Activated CD8-positive, alpha-beta T cell treated with anti-CD3 and anti-CD28 coated beads for 36 hours (primary cell): ENCODE measurements at regions not wholly inside any gene's neighbourhood (a gene's known extent, or its start where the extent isn't known, plus 50 kb on each side); places are given as distances from the start of the nearest gene placed in this dataset.

Source experiments
- ATAC-seq: fragments of 200-7000 bp; cut with Tn5 transposase; one replicate; pipeline ENCODE4 v1.10.0; 2021; ENCODE audit warnings: mild to moderate bottlenecking, moderate library complexity
- CTCF ChIA-PET: fragments of 350-600 bp; sonication (Branson Sonifier 250); formaldehyde crosslinking; loops from one replicate; lab custom pipeline; 2021; ENCODE audit warnings: antibody characterized with exemption; lab: Charles Lee
- POLR2A ChIA-PET: fragments of 350-600 bp; sonication (Branson Sonifier 250); formaldehyde crosslinking; loops from one replicate; lab custom pipeline; 2021; ENCODE audit warnings: antibody characterized with exemption; lab: Charles Lee
- DNase-seq: peaks from one replicate; pipeline ENCODE4 v3.0.0-alpha.2; 2020
- H3K27ac Mint-ChIP-seq: one replicate; pipeline ENCODE4 v1.8.0; 2021; ENCODE audit warnings: mild to moderate bottlenecking, mixed read lengths
- H3K27me3 Mint-ChIP-seq: one replicate; pipeline ENCODE4 v1.8.0; 2021; ENCODE audit warnings: mixed read lengths
- H3K36me3 Mint-ChIP-seq: one replicate; pipeline ENCODE4 v1.8.0; 2021; ENCODE audit warnings: low read depth, mixed read lengths
- H3K4me1 Mint-ChIP-seq: one replicate; pipeline ENCODE4 v1.8.0; 2021; ENCODE audit warnings: low read depth, mixed read lengths
- H3K4me3 Mint-ChIP-seq: one replicate; pipeline ENCODE4 v1.8.0; 2021; ENCODE audit warnings: mild to moderate bottlenecking, moderate library complexity, mixed read lengths
- H3K9me3 Mint-ChIP-seq: one replicate; pipeline ENCODE4 v1.8.0; 2021; ENCODE audit warnings: mixed read lengths
- intact Hi-C: fragments of 100-400 bp; cut with micrococcal nuclease; formaldehyde crosslinking; loops from one replicate; pipeline ENCODE4 v1.10.0; 2022
- TF ChIP-seq, protein P1 (sequence below): fragments of 200-600 bp; IDR thresholded peaks from one replicate; pipeline ENCODE4 v1.8.0; 2022; ENCODE audit warnings: antibody characterized with exemption, mild to moderate bottlenecking

DNA sequence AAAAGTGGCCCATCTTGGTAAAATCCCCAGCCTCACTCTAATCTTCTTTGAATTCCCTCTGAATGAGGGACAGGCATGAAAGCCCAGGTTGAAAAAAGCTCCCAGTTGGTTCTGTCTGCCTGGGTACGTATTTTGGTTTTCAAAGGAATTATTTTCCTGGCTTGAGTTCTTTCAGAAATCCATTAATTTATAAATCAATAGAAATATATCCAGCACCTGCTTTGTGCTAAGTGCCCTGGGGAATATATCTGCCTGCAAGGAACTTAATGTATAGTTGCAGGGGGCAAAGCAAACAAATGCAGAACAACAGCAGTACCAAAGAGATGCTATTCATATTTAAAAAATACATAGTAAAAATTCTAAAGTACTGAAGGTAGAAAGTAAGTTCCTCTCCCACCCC is 362.7 kb downstream of the REEP3 start:
- DNase-seq (no peak), ATAC-seq (no peak)
- Mint-ChIP-seq H3K27me3 (peaks cover 2% of the 10 kb centered on the region), H3K4me1 (no peaks in the 10 kb centered on the region), H3K36me3 (no peaks in the 10 kb centered on the region), H3K27ac (no peak overlapping the region), H3K4me3 (no peak overlapping the region), H3K9me3 (peaks cover 2% of the 10 kb centered on the region)
- ChIA-PET CTCF (interaction anchor here (4.3 kb wide), 1 partner anchor 17 kb away, joined by 28 read pairs; no protein-coding TSS in a partner anchor), POLR2A (no interaction called here)
- intact Hi-C loops = no loop called here
- TF ChIP-seq, protein P1, sequence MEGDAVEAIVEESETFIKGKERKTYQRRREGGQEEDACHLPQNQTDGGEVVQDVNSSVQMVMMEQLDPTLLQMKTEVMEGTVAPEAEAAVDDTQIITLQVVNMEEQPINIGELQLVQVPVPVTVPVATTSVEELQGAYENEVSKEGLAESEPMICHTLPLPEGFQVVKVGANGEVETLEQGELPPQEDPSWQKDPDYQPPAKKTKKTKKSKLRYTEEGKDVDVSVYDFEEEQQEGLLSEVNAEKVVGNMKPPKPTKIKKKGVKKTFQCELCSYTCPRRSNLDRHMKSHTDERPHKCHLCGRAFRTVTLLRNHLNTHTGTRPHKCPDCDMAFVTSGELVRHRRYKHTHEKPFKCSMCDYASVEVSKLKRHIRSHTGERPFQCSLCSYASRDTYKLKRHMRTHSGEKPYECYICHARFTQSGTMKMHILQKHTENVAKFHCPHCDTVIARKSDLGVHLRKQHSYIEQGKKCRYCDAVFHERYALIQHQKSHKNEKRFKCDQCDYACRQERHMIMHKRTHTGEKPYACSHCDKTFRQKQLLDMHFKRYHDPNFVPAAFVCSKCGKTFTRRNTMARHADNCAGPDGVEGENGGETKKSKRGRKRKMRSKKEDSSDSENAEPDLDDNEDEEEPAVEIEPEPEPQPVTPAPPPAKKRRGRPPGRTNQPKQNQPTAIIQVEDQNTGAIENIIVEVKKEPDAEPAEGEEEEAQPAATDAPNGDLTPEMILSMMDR = no peak

DNA sequence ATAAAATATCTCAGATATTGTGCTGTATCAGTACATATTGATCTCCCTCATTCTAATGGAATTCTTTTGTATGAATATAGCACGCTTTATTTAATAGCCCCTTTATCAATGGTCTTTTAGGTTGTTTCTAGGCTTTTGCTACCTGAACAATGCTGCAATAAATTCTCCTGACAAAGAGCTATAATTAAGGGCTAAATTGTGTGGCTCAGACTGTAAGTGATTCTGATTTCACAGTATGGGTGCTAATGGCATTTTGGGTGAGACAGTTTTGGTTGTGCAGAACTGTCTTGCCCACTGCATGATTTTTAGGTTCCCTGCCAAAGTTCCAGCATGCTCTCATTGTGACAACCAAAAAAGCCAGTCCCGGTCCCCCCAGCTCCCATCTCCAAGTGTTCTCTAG is 363.2 kb downstream of the REEP3 start:
- Mint-ChIP-seq H3K27me3 (peaks cover 2% of the 10 kb centered on the region), H3K36me3 (no peaks in the 10 kb centered on the region), H3K4me3 (no peak overlapping the region), H3K27ac (no peak overlapping the region), H3K4me1 (no peaks in the 10 kb centered on the region), H3K9me3 (no peaks in the 10 kb centered on the region)
- ChIA-PET CTCF (interaction anchor here (4.3 kb wide), 1 partner anchor 18 kb away, joined by 28 read pairs; no protein-coding TSS in a partner anchor), POLR2A (no interaction called here)
- DNase-seq = no peak
- ATAC-seq = no peak
- intact Hi-C loops = no loop called here
- TF ChIP-seq, protein P1 = no peak

- no peak for ATAC-seq
- Mint-ChIP-seq H3K27me3 (peaks cover 2% of the 10 kb centered on the region), H3K27ac (no peak overlapping the region), H3K9me3 (no peaks in the 10 kb centered on the region), H3K4me1 (no peaks in the 10 kb centered on the region), H3K36me3 (no peaks in the 10 kb centered on the region), H3K4me3 (no peak overlapping the region)
- ChIA-PET POLR2A (no interaction called here), CTCF (interaction anchor here (4.3 kb wide), 1 partner anchor 19 kb away, joined by 28 read pairs; no protein-coding TSS in a partner anchor)
- TF ChIP-seq, protein P1 = no peak
- intact Hi-C loops = no loop called here
- no peak for DNase-seq
These were observed 364.0 kb downstream of the REEP3 start for GRCh38 chr10:63885156-63885555.

DNA sequence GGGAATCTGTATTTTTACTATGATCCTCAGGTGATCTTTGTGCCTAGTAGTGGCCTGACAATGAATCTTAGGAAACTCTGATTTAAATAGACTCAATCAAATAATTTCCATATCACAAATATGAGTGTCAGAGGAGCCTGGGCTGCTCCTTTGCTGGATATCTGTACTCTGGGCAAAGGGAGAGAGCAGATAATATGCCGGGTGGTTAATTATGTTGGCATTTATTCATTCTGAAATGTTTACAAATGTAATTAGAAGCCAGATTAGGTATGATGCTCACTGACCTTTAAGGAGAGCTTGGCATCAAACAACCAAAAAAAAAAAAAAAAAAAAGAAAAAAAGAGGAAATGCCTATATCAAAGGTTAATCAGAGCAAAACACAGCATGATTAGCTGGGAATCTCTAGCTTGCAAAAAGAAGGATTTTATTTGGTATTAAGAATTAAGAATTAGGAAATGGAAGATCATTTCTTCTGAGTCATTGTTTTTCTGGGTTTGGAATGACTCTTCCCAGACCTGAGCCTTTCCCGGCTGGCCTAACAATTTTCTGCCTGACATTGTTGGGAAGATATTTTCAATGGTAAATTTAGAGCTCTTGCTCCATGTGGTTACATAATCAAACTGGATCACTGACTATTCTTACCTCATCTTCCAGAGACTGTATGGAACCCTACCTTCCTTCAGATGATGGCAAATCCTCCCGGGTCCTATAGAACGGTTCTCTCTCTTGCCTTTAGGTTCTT is 365.3 kb downstream of the REEP3 start:
- TF ChIP-seq, protein P1 = no peak
- DNase-seq = no peak
- H3K36me3 Mint-ChIP-seq = no peaks in the 10 kb centered on the region
- no peaks in the 10 kb centered on the region for H3K9me3 Mint-ChIP-seq
- H3K4me3 Mint-ChIP-seq = no peak overlapping the region
- H3K27me3 Mint-ChIP-seq = peaks cover 2% of the 10 kb centered on the region
- H3K4me1 Mint-ChIP-seq = no peaks in the 10 kb centered on the region
- H3K27ac Mint-ChIP-seq = no peak overlapping the region
- intact Hi-C loops = no loop called here
- POLR2A ChIA-PET = no interaction called here
- CTCF ChIA-PET = interaction anchor here (1.5 to 4.3 kb wide), 2 partner anchors 20 to 91 kb away, joined by 9 to 28 read pairs; no protein-coding TSS in a partner anchor
- ATAC-seq = no peak

DNA sequence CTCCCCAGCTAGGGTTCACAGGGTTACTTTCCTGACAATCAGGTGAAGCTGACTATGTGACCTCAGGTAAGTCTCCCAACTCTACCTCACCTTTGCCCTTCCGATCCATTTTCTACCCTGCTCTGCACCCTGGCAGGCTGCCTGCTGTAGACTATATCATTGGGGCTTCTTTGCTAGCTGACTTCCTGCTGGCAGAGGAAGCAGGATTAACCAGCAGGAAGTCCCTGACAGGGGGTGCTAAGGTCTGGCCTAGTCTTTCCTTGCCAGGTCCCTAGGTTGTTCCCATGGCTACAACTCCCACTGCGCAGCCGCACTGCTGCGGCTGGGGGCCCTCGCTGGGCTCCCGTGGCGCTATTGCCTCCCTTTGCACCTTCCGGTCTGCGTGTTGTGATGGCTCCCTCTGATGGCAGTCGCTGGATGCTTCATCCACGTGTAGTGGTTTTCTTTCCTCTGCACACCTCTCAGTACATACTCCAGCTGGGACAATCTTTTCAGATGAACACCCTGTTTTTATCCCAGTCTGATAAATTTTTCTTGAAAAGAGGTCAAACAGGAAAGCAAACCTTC is 365.9 kb downstream of the REEP3 start:
- Mint-ChIP-seq H3K9me3 (no peaks in the 10 kb centered on the region), H3K4me1 (no peaks in the 10 kb centered on the region), H3K27me3 (peaks cover 2% of the 10 kb centered on the region), H3K36me3 (no peaks in the 10 kb centered on the region), H3K27ac (no peak overlapping the region), H3K4me3 (no peak overlapping the region)
- ATAC-seq (no peak), DNase-seq (no peak)
- ChIA-PET POLR2A (no interaction called here), CTCF (interaction anchor here (1.5 to 4.3 kb wide), 2 partner anchors 21 to 90 kb away, joined by 9 to 28 read pairs; no protein-coding TSS in a partner anchor)
- TF ChIP-seq, protein P1 = no peak
- intact Hi-C loops = no loop called here
